NOMO-1 treated with dmso at 0.1 percent for 144 hours (cell line): ENCODE measurements at regions not wholly inside any gene's neighbourhood (a gene's known extent, or its start where the extent isn't known, plus 50 kb on each side); places are given as distances from the start of the nearest gene placed in this dataset.

Experiments used
- DNase-seq: peaks from one replicate; lab custom pipeline; 2025; ENCODE audit not compliant: unreplicated experiment; lab: John Stamatoyannopoulos, UW

DNA sequence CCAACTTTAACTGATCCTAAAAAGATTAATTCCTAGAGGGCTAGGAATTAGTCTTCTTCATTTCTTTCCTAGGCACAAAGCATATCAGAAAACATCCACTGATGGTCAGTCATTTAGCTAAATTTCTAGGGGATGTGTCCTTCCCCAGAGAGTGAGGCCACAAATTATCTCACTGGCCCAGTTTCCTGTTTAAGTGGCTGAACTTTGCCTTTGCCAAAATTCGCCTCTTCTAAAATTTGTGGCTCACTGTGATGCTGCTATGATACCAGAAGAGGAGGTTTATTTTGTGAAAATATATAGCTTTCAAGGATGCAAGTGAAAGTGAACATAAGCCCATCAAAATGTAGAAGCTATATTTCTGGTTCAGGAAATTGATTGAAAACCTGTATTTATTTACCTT, 98.1 kb upstream of the FER start:
- DNase-seq = no peak

DNA sequence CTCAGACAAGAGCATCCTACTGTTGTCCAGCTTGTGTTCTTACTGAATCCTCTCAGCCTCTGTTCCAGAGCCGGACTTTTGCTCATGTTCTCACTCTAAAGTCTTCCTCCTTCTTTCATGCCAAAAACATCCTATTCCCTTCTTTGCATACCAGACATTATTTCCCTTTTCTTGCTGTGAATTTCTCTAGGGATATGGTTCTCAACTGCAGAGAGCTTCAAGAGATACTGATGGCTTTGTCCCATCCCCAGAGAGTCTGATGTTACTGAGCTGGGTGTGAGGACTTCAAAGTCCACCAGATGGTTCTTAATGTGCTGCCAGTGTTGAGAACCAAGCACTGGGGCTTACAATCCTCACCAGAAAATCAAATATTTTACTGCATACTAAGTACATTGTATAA, 98.6 kb upstream of the FER start:
- no peak for DNase-seq

DNA sequence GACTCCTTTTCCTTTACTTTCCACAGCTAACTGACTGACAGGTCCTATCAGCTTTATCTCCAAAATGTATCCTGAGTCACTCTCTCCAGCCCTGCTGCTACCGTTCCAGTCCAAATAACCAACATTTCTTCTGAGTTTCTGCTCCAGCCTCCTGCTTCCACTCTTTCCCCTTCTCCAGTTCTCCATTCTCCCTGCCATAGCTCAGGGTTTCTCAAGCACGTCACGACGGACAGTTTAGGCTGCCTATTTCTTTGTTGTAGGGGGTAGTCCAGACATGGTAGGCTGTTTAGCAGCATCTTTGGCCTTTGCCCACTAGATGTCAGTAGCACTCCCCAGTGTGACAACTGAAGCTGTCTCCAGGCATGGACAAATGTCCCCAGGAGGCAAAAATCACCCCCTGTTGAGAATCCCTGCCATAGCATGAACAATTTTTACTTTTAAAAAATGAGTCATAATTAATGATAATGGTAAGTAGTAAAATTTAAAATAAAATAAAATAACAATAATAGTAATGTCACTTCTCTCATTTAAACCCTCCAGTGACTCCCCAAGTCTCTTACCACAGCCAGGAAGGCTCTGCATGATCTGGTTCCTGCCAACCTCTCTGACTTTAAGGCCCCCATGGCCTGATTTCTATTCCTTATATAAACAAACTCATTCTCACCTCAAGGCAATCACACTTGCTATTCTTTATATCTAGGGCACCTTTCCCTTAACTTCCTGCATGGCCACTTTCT, 105.4 kb upstream of the FER start:
- DNase-seq = peak; percentile 40

DNA sequence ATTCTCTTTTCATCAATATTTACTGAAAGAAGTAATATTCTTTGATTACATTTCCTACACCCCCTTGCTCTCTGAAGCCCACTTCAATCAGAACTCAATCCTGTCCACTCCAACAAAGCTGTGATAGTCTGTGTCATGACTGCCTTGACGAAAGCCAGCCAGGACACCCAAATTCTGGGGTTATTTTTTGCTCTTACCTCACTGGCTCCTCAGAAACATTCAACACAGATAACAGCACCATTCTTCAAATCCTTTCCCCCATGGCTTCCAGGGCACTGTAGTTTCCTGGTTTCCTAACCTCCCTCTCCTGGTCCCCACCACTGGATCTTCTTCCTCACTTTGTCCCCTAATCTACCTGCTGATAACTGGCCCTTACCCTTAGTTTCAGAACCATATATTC, 106.1 kb upstream of the FER start:
- DNase-seq = no peak

DNA sequence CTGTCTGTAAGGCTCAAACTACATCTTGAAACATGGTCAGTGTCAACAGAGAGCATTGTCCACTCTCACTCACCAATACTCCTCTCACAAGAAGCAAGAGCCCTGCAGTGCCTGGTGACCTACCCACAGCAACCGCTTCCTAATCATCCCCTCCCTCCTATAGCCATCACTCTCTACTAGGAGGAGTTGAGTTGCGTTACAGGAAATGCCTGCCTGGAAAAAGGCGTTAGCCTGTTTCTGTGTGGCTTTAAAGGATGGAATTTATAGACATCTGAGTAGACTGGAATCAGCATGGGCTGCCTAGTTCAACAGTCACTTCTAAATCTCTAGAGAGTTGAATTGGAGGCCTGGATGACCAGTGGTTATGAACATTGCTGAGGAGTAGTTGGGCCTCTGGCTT, 108.3 kb upstream of the FER start:
- no peak for DNase-seq

DNA sequence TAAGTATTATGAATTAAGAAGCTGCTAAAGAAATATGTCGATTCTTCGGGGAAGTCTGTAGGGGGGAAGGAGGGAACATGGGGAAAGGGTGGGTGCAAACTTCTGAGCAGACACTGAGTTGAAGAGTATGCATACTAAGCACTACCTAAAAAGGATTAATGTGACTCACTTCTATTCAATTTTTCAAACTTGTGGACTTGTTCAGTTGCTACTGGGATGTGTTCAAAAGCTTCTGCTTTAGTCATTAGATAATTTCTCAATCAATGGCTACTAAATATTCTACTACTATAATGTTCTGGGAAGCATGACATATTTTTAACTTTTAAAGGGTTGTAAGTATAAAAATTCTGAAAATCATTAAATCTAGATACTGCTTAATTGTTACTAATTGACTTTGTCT, 109.7 kb upstream of the FER start:
- no peak for DNase-seq

DNA sequence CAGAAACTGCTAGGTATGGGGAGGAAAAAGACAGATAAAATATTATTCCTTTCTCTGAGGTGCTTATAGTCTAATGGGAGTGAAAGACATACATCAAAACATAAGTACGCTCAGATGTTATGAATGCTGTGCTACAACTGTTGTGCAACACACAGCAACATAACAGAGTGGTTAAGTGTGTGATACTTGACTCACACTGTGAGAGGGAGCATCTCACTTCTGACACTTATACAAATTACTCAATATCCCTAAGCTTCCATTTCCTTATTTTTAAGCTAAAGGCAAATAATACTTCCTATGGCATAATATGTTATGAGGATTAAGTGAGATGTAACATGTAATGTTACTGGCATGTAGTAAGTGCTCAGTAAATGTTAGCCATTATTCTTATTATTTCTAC, 110.6 kb upstream of the FER start:
- DNase-seq = peak; percentile 23

DNA sequence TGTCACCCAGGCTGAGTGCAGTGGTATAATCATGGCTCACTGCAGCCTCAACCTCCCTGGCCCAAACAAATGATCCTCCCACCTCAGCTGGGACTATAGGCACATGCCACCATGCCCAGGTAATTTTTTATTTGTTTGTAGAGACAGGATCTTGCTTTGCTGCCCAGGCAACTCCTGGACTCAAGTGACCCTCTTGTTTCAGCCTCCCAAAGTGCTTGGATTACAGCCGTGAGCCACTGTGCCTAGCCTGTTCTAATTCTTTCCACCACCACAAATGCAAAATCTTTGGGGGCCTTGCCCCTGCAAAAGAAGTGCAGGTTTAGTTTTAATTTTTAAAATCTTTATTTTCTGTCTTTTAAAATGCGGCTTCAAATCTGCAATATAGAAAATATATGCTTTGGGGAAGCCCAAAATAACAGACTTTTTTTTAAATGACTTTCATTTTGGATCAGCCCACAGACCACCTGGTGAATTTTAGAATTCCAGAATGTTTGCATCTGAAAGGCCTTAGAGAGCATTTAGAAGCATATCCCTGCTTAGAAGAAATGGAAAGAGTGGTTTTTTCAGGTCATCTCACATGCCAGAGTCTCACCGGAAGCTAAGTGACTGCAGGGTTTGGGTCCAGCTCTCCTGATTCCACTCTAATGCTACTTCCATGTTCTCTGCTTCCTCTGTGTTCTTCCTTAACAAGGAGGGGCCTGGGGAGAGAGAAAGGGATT, 111.4 kb upstream of the FER start:
- no peak for DNase-seq

DNA sequence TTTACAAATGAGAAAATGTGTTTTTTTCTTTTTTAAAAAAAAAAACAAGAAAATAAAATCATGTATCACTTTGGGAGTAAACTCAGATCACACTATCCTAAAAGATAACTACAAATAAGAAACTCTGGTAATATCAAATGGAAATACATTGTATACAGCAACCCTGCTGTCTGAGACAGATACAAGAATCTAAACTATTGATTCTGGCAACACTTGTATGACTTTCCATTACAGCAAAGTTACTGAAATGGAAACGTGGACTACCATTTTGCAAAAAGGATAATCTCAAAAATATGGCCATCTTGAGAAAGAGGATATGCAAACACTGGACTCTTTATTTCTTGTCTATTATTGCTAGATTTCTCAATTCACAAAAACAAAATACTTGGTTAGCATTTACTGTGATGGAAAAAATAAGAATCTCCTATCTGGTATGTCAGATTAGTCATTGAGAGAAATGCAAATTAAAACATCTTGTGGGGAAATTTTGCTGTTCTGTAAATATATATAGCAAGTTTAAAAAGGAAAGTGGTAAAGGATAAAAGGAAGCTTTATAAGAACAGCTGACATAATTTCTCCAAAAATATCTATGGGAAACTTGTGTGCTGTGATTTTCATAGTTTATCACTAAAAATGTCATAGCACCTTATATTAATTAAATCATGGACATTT, 112.9 kb upstream of the FER start:
- DNase-seq = no peak

DNA sequence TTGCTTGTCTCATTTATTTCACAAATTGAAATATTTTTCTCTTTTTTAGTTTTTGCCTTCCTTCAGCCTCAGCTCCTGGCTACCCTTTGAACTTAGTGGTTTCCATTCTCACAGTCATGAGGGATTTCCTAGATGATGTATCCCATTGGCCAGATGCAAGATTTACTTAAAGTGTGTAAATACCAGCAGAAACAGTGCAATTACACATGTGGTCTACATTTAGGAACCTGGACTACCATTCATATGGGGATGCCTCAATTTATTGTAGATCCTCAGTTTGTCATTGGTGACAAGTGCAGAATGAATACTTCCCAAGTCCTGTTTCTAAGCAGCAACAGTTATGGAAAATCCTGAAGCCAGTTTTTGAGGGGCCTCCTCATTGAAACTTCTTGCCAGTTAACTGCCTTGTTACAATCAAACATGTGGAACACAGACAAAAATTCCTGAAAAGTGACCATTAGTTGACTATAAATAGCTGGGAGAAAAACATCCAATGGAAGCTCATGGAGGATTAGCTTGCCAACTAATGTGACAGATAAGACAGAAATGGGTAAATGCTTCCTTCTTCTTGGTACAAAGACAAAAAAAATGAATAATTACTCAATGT, 113.6 kb upstream of the FER start:
- DNase-seq = no peak

DNA sequence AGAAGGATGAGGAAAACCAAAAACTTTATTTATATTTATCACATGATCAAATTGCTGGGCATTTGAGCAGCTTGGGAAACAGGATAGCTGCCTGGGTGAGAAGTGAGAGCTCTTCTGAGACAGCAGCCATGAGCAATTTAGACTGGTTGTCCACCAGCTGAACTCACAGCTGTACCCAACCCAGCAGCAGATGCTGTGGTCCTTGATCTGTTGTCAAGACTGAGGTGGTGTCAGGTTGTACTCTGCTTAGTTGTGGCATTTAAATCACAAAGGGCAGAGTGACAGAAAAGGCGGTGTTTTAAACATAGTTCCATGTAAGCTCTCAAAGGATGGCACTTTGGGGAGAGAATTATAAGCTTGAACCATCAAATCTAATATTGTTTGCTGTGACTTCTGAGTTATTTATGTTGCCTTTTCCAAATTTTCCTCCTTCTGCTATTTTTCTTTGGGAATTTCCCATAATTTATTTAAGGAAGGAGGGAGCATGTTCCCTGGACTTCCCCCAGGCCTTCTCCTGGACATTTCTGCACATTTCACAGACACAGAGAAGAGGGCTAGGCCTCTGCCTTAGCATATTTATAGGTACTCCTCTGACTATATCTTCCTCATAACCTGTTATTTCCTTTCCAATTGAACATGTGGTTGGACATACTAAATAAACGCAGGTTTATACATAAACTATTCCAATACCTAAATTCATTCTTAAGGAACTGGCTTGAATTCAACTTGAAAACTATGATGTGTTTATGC, 117.7 kb upstream of the FER start:
- DNase-seq = no peak

DNA sequence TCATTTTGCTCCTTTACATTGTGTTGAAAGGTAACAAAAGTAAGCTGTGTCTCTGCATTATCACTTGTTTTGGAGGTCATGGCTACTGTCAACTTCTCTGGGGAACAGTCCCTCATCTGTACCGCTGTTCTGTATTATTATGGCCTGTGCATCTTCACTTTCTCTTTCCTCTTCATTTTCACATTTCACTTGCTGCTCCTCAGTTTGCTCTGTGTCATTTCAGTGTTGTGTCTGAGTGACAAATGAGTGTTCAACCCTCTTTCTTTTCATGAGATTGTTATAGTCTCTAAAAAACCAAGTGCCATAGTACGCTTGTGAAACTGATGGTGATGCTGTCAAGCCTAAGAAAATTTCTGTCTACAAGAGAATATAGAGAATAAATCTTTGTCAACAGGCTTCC, 122.0 kb upstream of the FER start:
- no peak for DNase-seq

DNA sequence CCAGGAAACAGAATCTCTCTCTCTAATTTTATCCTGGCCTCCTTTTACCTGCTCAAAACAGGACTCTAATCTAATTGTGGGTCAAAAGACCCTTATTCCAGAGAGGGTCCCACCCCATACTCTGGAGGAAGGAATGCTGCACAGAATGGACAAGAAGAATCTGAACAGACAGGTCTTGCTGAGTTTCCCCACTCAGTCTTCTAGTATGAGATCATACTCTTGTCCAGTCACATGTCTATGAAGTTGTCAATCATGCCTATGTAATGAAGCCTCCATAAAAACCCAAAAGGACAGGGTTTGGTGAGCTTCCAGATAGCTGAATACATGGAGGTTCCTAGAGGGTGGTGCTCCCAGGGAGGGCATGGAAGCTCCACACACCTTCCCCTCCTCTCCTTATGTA, 123.9 kb upstream of the FER start:
- DNase-seq = no peak

DNA sequence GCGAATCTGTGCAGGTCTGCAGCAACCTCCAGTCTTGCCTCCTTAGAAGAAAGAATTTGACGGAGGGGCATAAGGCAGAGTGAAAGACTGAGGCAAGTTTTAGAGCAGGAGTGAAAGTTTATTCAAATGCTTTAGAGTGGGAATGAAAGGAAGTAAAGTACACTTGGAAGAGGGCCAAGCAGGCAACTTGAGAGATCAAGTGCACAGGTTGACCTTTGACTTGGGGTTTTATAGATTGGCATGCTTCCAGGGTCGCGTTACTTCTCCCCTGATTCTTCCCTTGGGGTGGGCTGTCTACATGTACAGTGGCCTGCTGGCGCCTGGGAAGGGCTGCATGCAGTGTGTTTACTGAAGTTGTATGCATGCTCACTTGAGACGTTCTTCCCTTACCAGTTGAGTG, 127.2 kb upstream of the FER start:
- no peak for DNase-seq

DNA sequence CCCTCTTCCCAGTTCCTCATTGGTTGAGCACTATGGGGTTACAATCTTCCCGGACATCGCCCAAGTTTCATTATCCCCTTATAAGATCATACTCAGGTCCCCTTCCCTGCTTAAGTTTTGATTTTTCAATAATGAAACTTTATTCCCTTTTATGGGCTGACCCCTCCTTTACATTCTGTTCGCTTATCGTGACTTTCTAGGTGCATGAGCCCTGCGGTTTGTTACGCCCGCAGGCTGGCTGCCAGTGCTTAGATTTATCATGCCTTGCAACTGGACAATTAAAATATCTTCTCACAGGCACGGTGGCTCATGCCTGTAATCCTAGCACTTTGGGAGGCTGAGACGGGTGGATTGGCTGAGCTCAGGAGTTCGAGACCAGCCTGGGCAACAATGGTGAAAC, 127.9 kb upstream of the FER start:
- DNase-seq = no peak

DNA sequence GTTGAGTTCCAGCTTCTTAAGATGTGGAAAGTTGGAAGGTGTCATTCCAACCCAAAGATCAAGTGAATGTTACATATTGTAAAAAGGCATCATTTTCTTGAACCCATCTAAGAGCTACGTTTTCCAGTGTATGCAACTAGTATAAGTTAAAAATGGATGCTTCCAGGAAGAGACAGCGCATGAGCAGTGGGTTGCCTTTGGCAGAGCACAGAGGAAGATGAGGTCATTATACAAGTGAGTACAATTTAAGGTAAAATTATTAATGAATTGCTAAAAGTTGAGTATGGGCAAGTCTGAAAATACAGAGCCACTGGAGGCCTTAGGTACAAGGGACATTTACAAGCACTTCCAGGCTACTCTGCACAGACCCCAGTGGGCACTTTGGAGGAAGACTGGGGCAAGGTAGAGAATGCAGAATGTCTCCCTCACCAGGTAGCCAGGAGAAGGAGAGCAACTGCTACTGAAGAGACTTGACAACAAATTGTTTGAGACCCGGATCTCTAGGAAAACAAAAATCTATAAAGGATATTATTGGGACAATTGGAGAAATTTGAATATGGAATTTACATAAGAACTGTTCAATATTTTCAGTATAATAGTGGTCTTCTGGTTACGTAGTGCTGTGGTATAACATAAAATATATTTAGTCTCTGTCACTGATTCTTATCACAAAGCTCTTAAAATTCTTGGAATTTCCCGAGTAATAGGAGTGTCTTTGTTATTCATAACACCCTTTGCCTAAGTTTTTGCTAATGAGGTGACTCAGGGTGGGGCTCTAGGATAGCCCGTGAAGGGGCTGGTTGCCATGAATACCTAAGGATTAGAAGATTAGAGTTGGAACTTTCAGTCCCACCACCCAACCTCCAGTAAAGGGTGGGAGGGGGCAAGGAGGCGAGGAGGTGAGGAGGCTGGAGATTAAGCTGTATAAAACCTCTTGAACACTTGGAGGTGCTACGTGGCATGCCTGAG, 129.9 kb upstream of the FER start:
- no peak for DNase-seq

DNA sequence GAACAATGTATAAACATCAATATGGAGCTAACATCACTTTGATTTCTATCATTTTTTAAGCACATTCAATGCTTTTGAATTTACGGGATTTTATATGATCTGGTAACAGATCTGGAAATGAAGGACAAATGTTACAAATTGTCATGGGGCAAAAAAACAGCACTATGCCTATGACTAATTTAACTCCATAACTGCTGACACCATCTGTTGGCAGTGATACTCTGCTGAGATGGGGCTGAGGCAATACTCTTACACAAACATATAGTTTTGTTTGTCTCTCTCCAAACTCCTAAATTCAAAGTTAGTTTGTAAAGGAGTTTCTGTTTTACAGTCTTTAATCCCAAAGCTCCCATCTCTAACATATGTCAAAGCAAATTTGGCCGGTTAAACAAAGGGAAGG, 132.5 kb upstream of the FER start:
- no peak for DNase-seq

DNA sequence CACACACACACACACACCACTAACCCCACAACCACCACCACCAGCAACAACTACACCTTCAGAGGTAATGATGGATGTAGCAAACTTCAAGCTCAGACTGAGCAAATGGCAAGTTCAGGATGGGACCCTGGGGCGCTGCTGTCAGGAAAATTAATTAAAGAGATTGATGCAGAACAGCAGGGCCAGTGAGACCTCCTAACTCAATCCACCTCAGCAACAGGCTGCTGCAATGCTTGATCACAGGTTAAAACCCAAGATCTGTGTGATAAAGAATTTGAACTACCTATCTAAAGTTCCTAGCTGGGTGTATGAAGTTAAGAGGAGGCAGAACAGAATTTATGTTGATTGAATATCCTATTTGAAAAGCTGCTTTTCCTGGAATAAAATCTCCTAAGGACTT, 140.3 kb upstream of the FER start:
- no peak for DNase-seq

DNA sequence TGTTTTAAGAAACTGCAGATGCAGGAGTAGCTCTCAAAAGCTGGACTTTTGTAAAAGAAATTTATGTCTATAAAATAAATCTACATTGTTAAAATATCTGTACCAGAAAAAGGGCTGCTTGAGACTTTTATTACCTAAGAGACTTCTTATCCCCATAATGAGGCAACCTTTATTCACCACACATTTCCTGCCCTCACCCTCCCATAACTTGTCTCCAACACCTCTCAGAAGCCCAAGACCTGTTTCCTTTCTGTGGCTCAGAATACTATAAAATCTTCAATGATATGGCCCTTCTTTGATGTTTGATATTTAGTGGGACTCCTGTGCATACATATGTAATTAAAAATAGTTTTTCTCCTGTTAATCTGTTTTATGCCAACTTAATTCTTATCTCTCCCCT, 141.5 kb upstream of the FER start:
- no peak for DNase-seq

DNA sequence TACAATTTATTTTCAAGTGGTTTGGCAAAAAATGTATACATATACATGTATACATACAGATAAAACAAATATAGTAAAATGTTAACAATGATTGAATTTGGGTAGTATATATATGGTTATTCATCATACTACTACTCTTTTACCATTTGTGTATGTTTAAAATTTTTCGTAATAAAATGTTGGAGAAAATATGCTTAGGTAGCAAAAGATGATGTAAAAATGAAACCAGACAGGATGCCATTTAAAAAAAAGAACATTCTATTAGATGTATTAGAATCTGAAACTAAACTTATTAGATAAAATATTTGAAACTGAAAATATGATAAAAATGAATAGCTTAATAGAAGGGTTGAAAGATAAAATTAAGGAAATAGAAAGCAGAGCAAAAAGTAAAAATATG, 144.9 kb upstream of the FER start:
- no peak for DNase-seq
